Activated CD8-positive, alpha-beta memory T cell treated with anti-CD3 and anti-CD28 coated beads, Interleukin-2, amount 10 ng/mL, durations not matched to agents 7 days and 5 days (primary cell): ENCODE measurements at regions not wholly inside any gene's neighbourhood (a gene's known extent, or its start where the extent isn't known, plus 50 kb on each side); places are given as distances from the start of the nearest gene placed in this dataset.
"Not testable (repeated sequence)": the region's sequence is repeated elsewhere in the genome, so short reads cannot be mapped to it uniquely, and the experiment has no call there.

Experiments
- ATAC-seq: fragments of 150-1000 bp; cut with Tn5 transposase; one replicate; pipeline ENCODE4 v1.10.0; 2021; ENCODE audit warnings: moderate library complexity
- CTCF ChIA-PET: fragments of 350-600 bp; sonication (Branson Sonifier 250); formaldehyde crosslinking; loops from one replicate; lab custom pipeline; 2021; ENCODE audit warnings: antibody characterized with exemption; lab: Charles Lee
- DNase-seq: peaks from one replicate; pipeline ENCODE4 v3.0.0-alpha.2; 2020
- H3K27ac Mint-ChIP-seq: one replicate; pipeline ENCODE4 v1.8.0; 2021; ENCODE audit warnings: mild to moderate bottlenecking, mixed read lengths
- H3K27me3 Mint-ChIP-seq: one replicate; pipeline ENCODE4 v1.8.0; 2021; ENCODE audit warnings: mixed read lengths
- H3K36me3 Mint-ChIP-seq: one replicate; pipeline ENCODE4 v1.8.0; 2021; ENCODE audit warnings: mild to moderate bottlenecking, mixed read lengths
- H3K4me1 Mint-ChIP-seq: one replicate; pipeline ENCODE4 v1.8.0; 2021; ENCODE audit warnings: mixed read lengths
- H3K4me3 Mint-ChIP-seq: one replicate; pipeline ENCODE4 v1.8.0; 2021; ENCODE audit warnings: mild to moderate bottlenecking, moderate library complexity, mixed read lengths
- H3K9me3 Mint-ChIP-seq: one replicate; pipeline ENCODE4 v1.8.0; 2022; ENCODE audit warnings: low read depth, mixed read lengths

GRCh38 chr4:116229420-116229819 is 856.0 kb downstream of the TRAM1L1 start:
- peaks cover 6% of the 10 kb centered on the region for H3K9me3 Mint-ChIP-seq
- CTCF ChIA-PET: no interaction called here
- ATAC-seq (no peak), DNase-seq (no peak)
- H3K36me3 Mint-ChIP-seq: no peaks in the 10 kb centered on the region
- H3K27ac Mint-ChIP-seq: no peak overlapping the region
- no peak overlapping the region for H3K4me3 Mint-ChIP-seq
- H3K27me3 Mint-ChIP-seq: no peaks in the 10 kb centered on the region
- H3K4me1 Mint-ChIP-seq: no peaks in the 10 kb centered on the region

GRCh38 chr4:116223040-116223732 is 862.2 kb downstream of the TRAM1L1 start:
- Mint-ChIP-seq H3K27me3 (no peaks in the 10 kb centered on the region), H3K4me1 (no peaks in the 10 kb centered on the region), H3K27ac (no peak overlapping the region), H3K4me3 (no peak overlapping the region), H3K9me3 (peaks cover 8% of the 10 kb centered on the region), H3K36me3 (no peaks in the 10 kb centered on the region)
- DNase-seq (no peak), ATAC-seq (no peak)
- CTCF ChIA-PET: no interaction called here

DNA sequence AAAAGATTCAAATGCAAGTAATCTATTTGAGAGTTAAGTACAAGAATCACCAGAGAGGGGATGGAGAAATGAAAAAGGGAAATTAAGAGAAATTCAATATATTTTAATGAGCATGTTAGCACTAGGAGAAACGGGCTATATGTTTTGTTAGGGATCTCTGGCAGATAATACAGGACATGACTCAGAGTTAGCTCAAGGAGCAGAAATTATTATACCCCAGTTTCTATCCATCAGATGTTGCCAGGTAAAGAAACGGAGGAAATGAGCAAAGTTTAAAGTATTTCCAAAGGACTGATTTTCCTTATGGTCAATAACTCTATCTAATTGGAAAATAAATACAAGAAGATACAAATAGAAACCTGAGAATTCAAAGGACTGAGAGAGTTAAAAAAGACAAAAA is 867.6 kb downstream of the TRAM1L1 start:
- CTCF ChIA-PET: no interaction called here
- no peaks in the 10 kb centered on the region for H3K4me1 Mint-ChIP-seq
- DNase-seq (no peak), ATAC-seq (no peak)
- peaks cover 7% of the 10 kb centered on the region for H3K9me3 Mint-ChIP-seq
- H3K27ac Mint-ChIP-seq: no peak overlapping the region
- no peaks in the 10 kb centered on the region for H3K36me3 Mint-ChIP-seq
- H3K27me3 Mint-ChIP-seq: no peaks in the 10 kb centered on the region
- no peak overlapping the region for H3K4me3 Mint-ChIP-seq

DNA sequence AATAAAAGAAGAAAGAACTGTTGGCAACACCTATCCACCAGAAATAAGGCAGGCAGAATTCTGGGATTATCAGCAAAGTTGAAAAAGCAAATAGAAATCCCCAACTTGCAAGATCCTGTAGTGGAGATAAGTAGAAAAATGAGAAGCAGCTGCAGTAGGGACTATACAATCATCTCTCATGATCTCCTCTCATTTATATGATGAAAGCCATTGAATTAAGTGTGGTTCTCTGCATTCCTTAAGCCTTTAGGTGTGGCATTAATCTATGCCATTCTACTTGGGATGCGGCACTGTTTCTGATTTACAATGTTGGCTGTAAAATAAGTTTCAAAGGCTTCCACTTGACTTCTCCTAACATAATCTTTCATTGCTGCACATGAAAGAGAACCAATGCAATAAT is 869.8 kb downstream of the TRAM1L1 start:
- Mint-ChIP-seq H3K9me3 (peaks cover 4% of the 10 kb centered on the region), H3K27me3 (no peaks in the 10 kb centered on the region), H3K4me3 (no peak overlapping the region), H3K4me1 (no peaks in the 10 kb centered on the region), H3K27ac (no peak overlapping the region), H3K36me3 (no peaks in the 10 kb centered on the region)
- CTCF ChIA-PET: no interaction called here
- ATAC-seq (no peak), DNase-seq (no peak)

DNA sequence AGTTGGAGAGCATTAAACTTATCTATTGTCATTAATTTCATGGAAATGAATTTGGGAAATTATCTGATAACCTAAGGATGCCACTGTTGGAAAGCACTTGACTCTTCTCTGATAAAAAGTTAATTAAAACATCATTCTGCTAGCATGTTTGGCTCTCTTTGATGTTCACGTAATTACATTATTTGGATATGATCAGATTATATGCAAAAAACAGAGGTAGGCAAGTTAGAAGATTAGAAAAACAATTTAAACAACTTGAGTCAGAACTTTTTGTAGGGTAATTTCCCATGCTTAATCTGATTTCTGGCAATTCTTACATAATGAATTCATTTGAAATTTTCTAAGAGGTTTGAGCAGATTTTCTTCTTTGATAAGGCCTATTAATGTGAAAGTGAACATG is 882.9 kb downstream of the TRAM1L1 start:
- peaks cover 4% of the 10 kb centered on the region for H3K9me3 Mint-ChIP-seq
- CTCF ChIA-PET: no interaction called here
- no peaks in the 10 kb centered on the region for H3K4me1 Mint-ChIP-seq
- DNase-seq (no peak), ATAC-seq (no peak)
- H3K27me3 Mint-ChIP-seq: no peaks in the 10 kb centered on the region
- H3K27ac Mint-ChIP-seq: no peak overlapping the region
- H3K36me3 Mint-ChIP-seq: no peaks in the 10 kb centered on the region
- H3K4me3 Mint-ChIP-seq: no peak overlapping the region

GRCh38 chr4:116197317-116197809 is 888.0 kb downstream of the TRAM1L1 start:
- no peak for ATAC-seq
- no peaks in the 10 kb centered on the region for H3K36me3 Mint-ChIP-seq
- no peaks in the 10 kb centered on the region for H3K9me3 Mint-ChIP-seq
- H3K27ac Mint-ChIP-seq: no peak overlapping the region
- CTCF ChIA-PET: no interaction called here
- H3K4me3 Mint-ChIP-seq: no peak overlapping the region
- no peak for DNase-seq
- H3K27me3 Mint-ChIP-seq: no peaks in the 10 kb centered on the region
- H3K4me1 Mint-ChIP-seq: no peaks in the 10 kb centered on the region

DNA sequence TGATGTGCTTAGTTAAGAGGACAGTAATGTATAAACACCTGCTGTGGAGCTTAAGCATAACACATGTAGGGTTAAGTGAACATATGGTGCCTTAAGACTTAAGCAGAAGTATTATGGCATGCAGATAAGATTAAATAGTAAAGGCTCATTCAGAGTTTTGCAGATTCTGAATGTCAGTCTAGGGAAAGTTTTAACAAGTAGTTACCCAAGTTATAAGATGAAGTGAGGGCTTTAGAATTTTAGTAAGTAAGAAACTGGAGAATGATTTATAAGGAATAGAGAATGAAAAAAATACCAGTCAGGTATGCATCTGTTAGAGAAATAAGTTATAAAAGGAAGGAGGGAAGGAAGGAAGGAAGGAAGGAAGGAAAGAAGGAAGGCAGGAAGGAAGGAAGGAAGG is 902.1 kb downstream of the TRAM1L1 start:
- Mint-ChIP-seq H3K9me3 (no peaks in the 10 kb centered on the region), H3K4me1 (no peaks in the 10 kb centered on the region), H3K27ac (no peak overlapping the region), H3K36me3 (no peaks in the 10 kb centered on the region), H3K4me3 (no peak overlapping the region), H3K27me3 (no peaks in the 10 kb centered on the region)
- no peak for ATAC-seq
- CTCF ChIA-PET: no interaction called here
- no peak for DNase-seq

- H3K4me1 Mint-ChIP-seq: no peaks in the 10 kb centered on the region
- H3K27me3 Mint-ChIP-seq: no peaks in the 10 kb centered on the region
- peaks cover 4% of the 10 kb centered on the region for H3K9me3 Mint-ChIP-seq
- H3K4me3 Mint-ChIP-seq: no peak overlapping the region
- no peaks in the 10 kb centered on the region for H3K36me3 Mint-ChIP-seq
- DNase-seq (no peak), ATAC-seq (no peak)
- no peak overlapping the region for H3K27ac Mint-ChIP-seq
- CTCF ChIA-PET: no interaction called here
Observed at GRCh38 chr4:116180157-116180601, 905.2 kb downstream of the TRAM1L1 start.

DNA sequence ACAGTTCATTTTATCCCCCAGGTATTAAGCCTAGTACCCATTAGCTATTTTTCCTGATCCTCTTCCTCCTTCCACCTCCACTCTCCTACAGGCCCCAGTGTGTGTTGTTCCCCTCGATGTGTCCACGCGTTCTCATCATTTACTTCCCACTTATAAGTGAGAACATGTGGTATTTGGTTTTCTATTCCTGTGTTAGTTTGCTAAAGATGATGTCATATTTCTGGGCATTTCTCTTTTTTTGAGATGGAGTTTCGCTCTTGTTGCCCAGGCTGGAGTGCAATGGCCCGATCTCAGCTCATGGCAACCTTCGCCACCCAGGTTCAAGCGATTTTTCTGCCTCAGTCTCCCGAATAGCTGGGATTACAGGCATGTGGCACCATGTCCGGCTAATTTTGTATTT is 934.0 kb downstream of the TRAM1L1 start:
- DNase-seq, ATAC-seq, H3K27me3 Mint-ChIP-seq, H3K4me3 Mint-ChIP-seq, H3K9me3 Mint-ChIP-seq, H3K36me3 Mint-ChIP-seq, H3K27ac Mint-ChIP-seq, CTCF ChIA-PET, H3K4me1 Mint-ChIP-seq: not testable (repeated sequence)

DNA sequence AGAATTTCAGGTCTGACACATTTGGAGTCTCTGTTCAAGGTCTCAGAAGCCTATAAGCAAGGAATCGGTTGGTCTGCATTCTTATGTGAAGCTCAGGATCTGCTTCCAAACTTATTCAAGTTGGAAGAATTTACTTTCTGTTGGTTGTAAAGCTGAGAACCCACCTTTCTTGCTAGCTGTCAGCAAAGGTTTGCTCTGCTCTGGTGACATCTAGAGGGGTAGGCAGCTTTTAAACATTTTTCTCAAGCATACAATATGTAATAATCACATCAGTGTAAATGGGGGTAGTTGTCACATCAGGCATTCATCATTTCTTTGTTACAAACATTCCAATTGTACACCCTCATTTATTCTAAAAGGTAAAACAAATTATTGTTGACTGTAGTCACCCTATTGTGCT is 935.2 kb downstream of the TRAM1L1 start:
- Mint-ChIP-seq H3K27me3 (no peaks in the 10 kb centered on the region), H3K36me3 (no peaks in the 10 kb centered on the region), H3K4me3 (no peak overlapping the region), H3K27ac (no peak overlapping the region), H3K4me1 (no peaks in the 10 kb centered on the region), H3K9me3 (peaks cover 2% of the 10 kb centered on the region)
- DNase-seq (no peak), ATAC-seq (no peak)
- CTCF ChIA-PET: no interaction called here

- CTCF ChIA-PET: no interaction called here
Observed at GRCh38 chr4:116143198-116143597, 942.2 kb downstream of the TRAM1L1 start.

DNA sequence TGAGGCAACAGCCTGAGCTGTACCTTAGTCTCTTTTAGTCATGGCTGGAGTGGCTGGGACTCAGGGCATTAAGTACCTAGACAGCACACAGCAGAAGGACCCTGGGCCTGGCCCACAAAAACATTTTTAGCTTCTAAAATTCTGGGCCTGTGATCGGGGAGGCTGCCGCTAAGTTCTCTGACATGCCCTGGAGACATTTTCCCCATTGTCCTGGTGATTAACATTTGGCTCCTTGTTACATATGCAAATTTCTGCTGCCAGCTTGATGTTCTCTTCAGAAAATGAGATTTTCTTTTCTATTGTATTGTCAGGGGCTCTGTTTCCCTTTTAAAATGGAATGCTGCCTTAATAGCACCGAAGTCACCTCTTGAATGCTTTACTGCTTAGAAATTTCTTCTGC is 952.4 kb downstream of the TRAM1L1 start:
- no peak for DNase-seq
- H3K27ac Mint-ChIP-seq: no peak overlapping the region
- H3K4me3 Mint-ChIP-seq: no peak overlapping the region
- H3K36me3 Mint-ChIP-seq: no peaks in the 10 kb centered on the region
- H3K4me1 Mint-ChIP-seq: no peaks in the 10 kb centered on the region
- no peak for ATAC-seq
- H3K27me3 Mint-ChIP-seq: no peaks in the 10 kb centered on the region
- H3K9me3 Mint-ChIP-seq: peaks cover 2% of the 10 kb centered on the region
- CTCF ChIA-PET: no interaction called here

More at GRCh38 chr4:116143198-116143597, 942.2 kb downstream of the TRAM1L1 start:
- peaks cover 2% of the 10 kb centered on the region for H3K9me3 Mint-ChIP-seq
- H3K4me1 Mint-ChIP-seq: no peaks in the 10 kb centered on the region
- DNase-seq (no peak), ATAC-seq (no peak)
- H3K27me3 Mint-ChIP-seq: no peaks in the 10 kb centered on the region
- H3K27ac Mint-ChIP-seq: no peak overlapping the region
- no peaks in the 10 kb centered on the region for H3K36me3 Mint-ChIP-seq
- H3K4me3 Mint-ChIP-seq: no peak overlapping the region

- no peak for ATAC-seq
Observed at GRCh38 chr4:116126794-116127193, 958.6 kb downstream of the TRAM1L1 start.

DNA sequence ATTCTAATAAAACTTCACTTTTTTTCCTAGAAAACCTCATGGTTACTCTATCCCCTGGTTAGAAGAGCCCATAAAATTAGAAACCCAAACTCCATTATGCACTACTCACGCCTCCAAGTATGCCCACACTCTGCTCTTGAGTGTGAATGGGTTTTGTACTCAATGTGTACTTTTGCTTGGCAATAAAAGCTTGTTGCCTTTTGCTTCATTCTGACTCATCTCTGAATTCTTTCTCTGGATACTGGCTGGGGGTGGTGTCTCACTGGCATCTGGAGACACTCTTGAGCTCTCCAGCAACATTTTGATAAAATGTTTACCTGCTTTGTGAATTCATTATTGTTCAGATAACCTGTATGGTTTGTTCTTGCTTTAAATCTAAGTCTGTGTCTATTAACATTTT is 963.3 kb downstream of the TRAM1L1 start:
- no peak for ATAC-seq
- no peaks in the 10 kb centered on the region for H3K27me3 Mint-ChIP-seq
- no peak for DNase-seq
- H3K4me1 Mint-ChIP-seq: no peaks in the 10 kb centered on the region
- CTCF ChIA-PET: no interaction called here
- H3K9me3 Mint-ChIP-seq: no peaks in the 10 kb centered on the region
- H3K4me3 Mint-ChIP-seq: no peak overlapping the region
- no peaks in the 10 kb centered on the region for H3K36me3 Mint-ChIP-seq
- H3K27ac Mint-ChIP-seq: no peak overlapping the region

More at GRCh38 chr4:116126794-116127193, 958.6 kb downstream of the TRAM1L1 start:
- Mint-ChIP-seq H3K9me3 (no peaks in the 10 kb centered on the region), H3K27me3 (no peaks in the 10 kb centered on the region), H3K4me1 (no peaks in the 10 kb centered on the region), H3K36me3 (no peaks in the 10 kb centered on the region), H3K4me3 (no peak overlapping the region), H3K27ac (no peak overlapping the region)
- CTCF ChIA-PET: no interaction called here
- DNase-seq: no peak
